Astrocyte (in vitro differentiated cells and primary cell): ENCODE measurements at regions not wholly inside any gene's neighbourhood (a gene's known extent, or its start where the extent isn't known, plus 50 kb on each side); places are given as distances from the start of the nearest gene placed in this dataset.

Experiments used
- DNase-seq: peaks from one replicate; pipeline ENCODE4 v3.0.0-alpha.2; 2010; ENCODE audit warnings: low read depth
- FAIRE-seq: peaks from 2 replicates; lab custom pipeline; 2011; peaks lifted over from hg19 to GRCh38; lab: Jason Lieb, UNC
- H2AFZ ChIP-seq: 2 replicates; pipeline ENCODE4 v1.6.0; 2012; ENCODE audit warnings: low read depth, low read length, inconsistent platforms
- H3K27ac ChIP-seq: 2 replicates; pipeline ENCODE4 v1.5.1; 2011; ENCODE audit warnings: low read depth, low read length, inconsistent platforms
- H3K27me3 ChIP-seq: 2 replicates; pipeline ENCODE4 v1.6.0; 2011; ENCODE audit warnings: low read length, inconsistent platforms; ENCODE audit not compliant: insufficient read depth
- H3K36me3 ChIP-seq: 2 replicates; pipeline ENCODE4 v1.5.1; 2011; ENCODE audit warnings: low read length, inconsistent platforms; ENCODE audit not compliant: insufficient read depth
- H3K4me1 ChIP-seq: 2 replicates; pipeline ENCODE4 v1.5.1; 2011; ENCODE audit warnings: low read length, inconsistent platforms; ENCODE audit not compliant: insufficient read depth
- H3K4me2 ChIP-seq: 2 replicates; pipeline ENCODE4 v1.6.0; 2012; ENCODE audit warnings: low read length, inconsistent platforms
- H3K4me3 ChIP-seq: 2 replicates; pipeline ENCODE4 v1.5.1; 2011; ENCODE audit warnings: low read depth, mild to moderate bottlenecking, low read length, inconsistent platforms; ENCODE audit not compliant: insufficient read depth
- H3K79me2 ChIP-seq: 2 replicates; pipeline ENCODE4 v1.6.0; 2012; ENCODE audit warnings: mild to moderate bottlenecking, low read length, inconsistent platforms; ENCODE audit not compliant: insufficient read depth
- H3K9ac ChIP-seq: 2 replicates; pipeline ENCODE4 v1.6.0; 2012; ENCODE audit warnings: mild to moderate bottlenecking, low read length, inconsistent platforms
- H3K9me3 ChIP-seq: 2 replicates; pipeline ENCODE4 v1.5.1; 2012; ENCODE audit warnings: low read depth, mild to moderate bottlenecking, low read length, inconsistent platforms; ENCODE audit not compliant: insufficient read depth
- H4K20me1 ChIP-seq: 2 replicates; pipeline ENCODE4 v1.6.0; 2012; ENCODE audit warnings: low read length, inconsistent platforms; ENCODE audit not compliant: insufficient read depth
- H3K27ac Mint-ChIP-seq: one replicate; pipeline ENCODE4 v1.8.0; 2021; ENCODE audit warnings: mild to moderate bottlenecking, mixed read lengths; ENCODE audit not compliant: unreplicated experiment
- H3K27me3 Mint-ChIP-seq: one replicate; pipeline ENCODE4 v1.8.0; 2021; ENCODE audit warnings: low read depth, mixed read lengths; ENCODE audit not compliant: unreplicated experiment
- H3K36me3 Mint-ChIP-seq: one replicate; pipeline ENCODE4 v1.8.0; 2021; ENCODE audit warnings: low read depth, mixed read lengths; ENCODE audit not compliant: unreplicated experiment
- H3K4me1 Mint-ChIP-seq: one replicate; pipeline ENCODE4 v1.8.0; 2021; ENCODE audit warnings: low read depth, mixed read lengths; ENCODE audit not compliant: unreplicated experiment
- H3K4me3 Mint-ChIP-seq: one replicate; pipeline ENCODE4 v1.8.0; 2021; ENCODE audit warnings: mild to moderate bottlenecking, moderate library complexity, mixed read lengths; ENCODE audit not compliant: unreplicated experiment
- H3K9me3 Mint-ChIP-seq: one replicate; pipeline ENCODE4 v1.8.0; 2021; ENCODE audit warnings: mild to moderate bottlenecking, mixed read lengths; ENCODE audit not compliant: unreplicated experiment
- EZH2 ChIP-seq: IDR thresholded peaks from 2 replicates; pipeline ENCODE4 v1.6.1; 2012; ENCODE audit warnings: mild to moderate bottlenecking, low read length, inconsistent platforms; ENCODE audit not compliant: insufficient read depth
- TF ChIP-seq, protein P1 (sequence below): IDR thresholded peaks from 2 replicates; pipeline ENCODE4 v1.5.1; 2011; ENCODE audit warnings: low read depth, mild to moderate bottlenecking, inconsistent platforms, low read length, moderate library complexity; ENCODE audit not compliant: insufficient read depth

DNA sequence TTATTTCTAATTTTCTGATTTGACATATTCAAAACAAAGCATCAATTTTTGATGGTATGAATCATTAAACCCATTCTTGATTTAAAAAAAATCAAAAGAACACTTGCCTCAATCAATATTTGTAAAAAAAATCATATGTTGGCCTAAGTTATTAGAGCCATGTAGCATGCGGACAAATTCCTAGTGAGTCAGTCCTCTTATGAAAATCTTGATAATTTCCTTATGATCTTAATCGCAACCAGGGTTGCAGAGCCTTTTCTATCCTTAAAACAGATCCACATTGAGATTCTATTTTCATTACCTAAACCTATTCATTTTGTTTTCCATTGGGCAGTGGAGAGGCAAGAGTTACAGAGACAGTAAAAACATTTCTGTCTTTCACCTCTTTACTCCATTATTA, 203.2 kb downstream of the ARL4A start:
- Histone ChIP-seq H3K4me1 (no peaks in the 10 kb centered on the region), H3K27ac (no peak overlapping the region), H3K79me2 (no peaks in the 10 kb centered on the region), H2AFZ (no peak overlapping the region), H3K27me3 (no peaks in the 10 kb centered on the region), H3K4me3 (no peak overlapping the region), H3K4me2 (no peak overlapping the region), H3K9me3 (no peaks in the 10 kb centered on the region), H3K36me3 (no peaks in the 10 kb centered on the region), H4K20me1 (no peaks in the 10 kb centered on the region), H3K9ac (no peak overlapping the region)
- Mint-ChIP-seq H3K4me3 (no peak overlapping the region), H3K27ac (no peak overlapping the region), H3K27me3 (no peaks in the 10 kb centered on the region), H3K9me3 (peaks cover 2% of the 10 kb centered on the region), H3K4me1 (peaks cover 10% of the 10 kb centered on the region), H3K36me3 (no peaks in the 10 kb centered on the region)
- TF ChIP-seq EZH2 = no peak
- TF ChIP-seq, protein P1, sequence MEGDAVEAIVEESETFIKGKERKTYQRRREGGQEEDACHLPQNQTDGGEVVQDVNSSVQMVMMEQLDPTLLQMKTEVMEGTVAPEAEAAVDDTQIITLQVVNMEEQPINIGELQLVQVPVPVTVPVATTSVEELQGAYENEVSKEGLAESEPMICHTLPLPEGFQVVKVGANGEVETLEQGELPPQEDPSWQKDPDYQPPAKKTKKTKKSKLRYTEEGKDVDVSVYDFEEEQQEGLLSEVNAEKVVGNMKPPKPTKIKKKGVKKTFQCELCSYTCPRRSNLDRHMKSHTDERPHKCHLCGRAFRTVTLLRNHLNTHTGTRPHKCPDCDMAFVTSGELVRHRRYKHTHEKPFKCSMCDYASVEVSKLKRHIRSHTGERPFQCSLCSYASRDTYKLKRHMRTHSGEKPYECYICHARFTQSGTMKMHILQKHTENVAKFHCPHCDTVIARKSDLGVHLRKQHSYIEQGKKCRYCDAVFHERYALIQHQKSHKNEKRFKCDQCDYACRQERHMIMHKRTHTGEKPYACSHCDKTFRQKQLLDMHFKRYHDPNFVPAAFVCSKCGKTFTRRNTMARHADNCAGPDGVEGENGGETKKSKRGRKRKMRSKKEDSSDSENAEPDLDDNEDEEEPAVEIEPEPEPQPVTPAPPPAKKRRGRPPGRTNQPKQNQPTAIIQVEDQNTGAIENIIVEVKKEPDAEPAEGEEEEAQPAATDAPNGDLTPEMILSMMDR = no peak
- DNase-seq (no peak), FAIRE-seq (no peak)

DNA sequence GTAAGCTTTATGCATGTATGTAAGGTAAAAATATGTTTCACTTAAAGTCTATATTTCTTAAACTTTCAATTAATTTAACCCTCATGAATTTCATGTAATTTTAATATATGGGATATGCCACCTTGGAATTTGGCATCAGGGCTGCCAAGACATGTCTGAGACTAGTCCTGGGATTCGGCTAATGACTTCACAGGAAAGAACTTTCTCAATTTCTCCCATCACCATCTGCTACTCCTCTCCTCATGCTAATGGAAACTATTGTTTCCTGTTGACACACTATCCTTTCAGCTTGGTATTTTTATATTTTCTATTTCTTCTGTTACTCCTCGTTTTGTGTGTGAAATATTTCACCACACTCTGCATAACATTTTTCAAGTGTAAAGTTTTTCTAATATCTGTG, 205.9 kb downstream of the ARL4A start:
- H3K36me3 ChIP-seq = no peaks in the 10 kb centered on the region
- H3K27me3 Mint-ChIP-seq = no peaks in the 10 kb centered on the region
- no peak overlapping the region for H3K9ac ChIP-seq
- no peaks in the 10 kb centered on the region for H3K36me3 Mint-ChIP-seq
- DNase-seq (no peak), FAIRE-seq (no peak)
- peak overlapping the region; percentile 34 for H3K27ac Mint-ChIP-seq
- no peaks in the 10 kb centered on the region for H4K20me1 ChIP-seq
- no peak overlapping the region for H3K4me2 ChIP-seq
- H3K4me1 Mint-ChIP-seq = peaks cover 10% of the 10 kb centered on the region
- H3K27me3 ChIP-seq = no peaks in the 10 kb centered on the region
- H3K4me3 ChIP-seq = no peak overlapping the region
- H2AFZ ChIP-seq = no peak overlapping the region
- no peaks in the 10 kb centered on the region for H3K4me1 ChIP-seq
- H3K9me3 ChIP-seq = no peaks in the 10 kb centered on the region
- H3K4me3 Mint-ChIP-seq = no peak overlapping the region
- H3K27ac ChIP-seq = no peak overlapping the region
- no peak for TF ChIP-seq EZH2
- TF ChIP-seq, protein P1 = no peak
- peaks cover 2% of the 10 kb centered on the region for H3K9me3 Mint-ChIP-seq
- H3K79me2 ChIP-seq = no peaks in the 10 kb centered on the region

DNA sequence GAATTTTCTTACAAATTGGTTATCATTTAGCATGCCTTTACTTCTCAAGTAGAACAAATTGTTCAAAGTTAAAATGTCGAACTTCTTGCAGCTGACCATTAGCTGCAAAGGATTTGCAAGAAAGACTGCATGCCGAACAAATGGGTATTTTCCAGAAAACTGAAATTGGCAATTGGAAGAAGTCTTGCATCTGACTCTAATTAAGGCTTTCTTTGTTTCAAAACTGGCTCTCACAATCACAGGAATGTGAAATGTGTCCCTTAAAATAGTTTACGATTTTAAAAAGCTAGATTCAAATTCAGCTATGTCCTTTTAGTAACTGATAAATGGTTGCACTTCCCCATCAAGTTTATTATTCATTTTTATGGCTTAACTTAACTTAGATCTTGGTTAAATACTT, 207.9 kb downstream of the ARL4A start:
- H3K9me3 ChIP-seq = no peaks in the 10 kb centered on the region
- H3K4me2 ChIP-seq = no peak overlapping the region
- no peaks in the 10 kb centered on the region for H3K4me1 ChIP-seq
- H3K27ac Mint-ChIP-seq = no peak overlapping the region
- H3K27me3 ChIP-seq = no peaks in the 10 kb centered on the region
- peaks cover 2% of the 10 kb centered on the region for H3K9me3 Mint-ChIP-seq
- H3K4me3 ChIP-seq = no peak overlapping the region
- TF ChIP-seq EZH2 = no peak
- no peaks in the 10 kb centered on the region for H4K20me1 ChIP-seq
- no peaks in the 10 kb centered on the region for H3K79me2 ChIP-seq
- no peaks in the 10 kb centered on the region for H3K27me3 Mint-ChIP-seq
- H3K4me1 Mint-ChIP-seq = no peaks in the 10 kb centered on the region
- no peaks in the 10 kb centered on the region for H3K36me3 ChIP-seq
- H3K36me3 Mint-ChIP-seq = no peaks in the 10 kb centered on the region
- no peak overlapping the region for H3K27ac ChIP-seq
- FAIRE-seq (no peak), DNase-seq (no peak)
- H3K4me3 Mint-ChIP-seq = no peak overlapping the region
- H3K9ac ChIP-seq = no peak overlapping the region
- H2AFZ ChIP-seq = no peak overlapping the region
